OCI-LY1 (cell line): ENCODE measurements at regions not wholly inside any gene's neighbourhood (a gene's known extent, or its start where the extent isn't known, plus 50 kb on each side); places are given as distances from the start of the nearest gene placed in this dataset.

Source experiments
- H2AFZ ChIP-seq: fragments of 200-600 bp; sonication (generic), shearing (Covaris generic); 2 replicates; pipeline ENCODE4 v1.6.0; 2014; ENCODE audit warnings: antibody characterized with exemption, mild to moderate bottlenecking, low read length
- H3F3A ChIP-seq: fragments of 200-600 bp; sonication (generic), shearing (Covaris generic); 2 replicates; pipeline ENCODE4 v1.6.0; 2014; ENCODE audit warnings: mild to moderate bottlenecking, antibody characterized with exemption, low read length, moderate library complexity; ENCODE audit not compliant: insufficient read depth
- H3K27ac ChIP-seq: fragments of 200-600 bp; sonication (generic); 2 replicates; pipeline ENCODE4 v1.5.1; 2014; ENCODE audit warnings: low read length, mixed run types, mild to moderate bottlenecking, low read depth; ENCODE audit not compliant: poor library complexity, severe bottlenecking
- H3K27me3 ChIP-seq: fragments of 200-600 bp; sonication (generic); 2 replicates; pipeline ENCODE4 v1.6.0; 2014; ENCODE audit warnings: antibody characterized with exemption, mild to moderate bottlenecking, low read length, moderate library complexity; ENCODE audit not compliant: insufficient read depth
- H3K36me3 ChIP-seq: fragments of 200-600 bp; sonication (generic); 2 replicates; pipeline ENCODE4 v1.6.1; 2014; ENCODE audit warnings: mild to moderate bottlenecking, antibody characterized with exemption, low read length, moderate library complexity, mixed read lengths; ENCODE audit not compliant: insufficient read depth
- H3K4me1 ChIP-seq: fragments of 200-600 bp; sonication (generic); 2 replicates; pipeline ENCODE4 v1.5.1; 2014; ENCODE audit warnings: mild to moderate bottlenecking, low read length, moderate library complexity; ENCODE audit not compliant: insufficient read depth, severe bottlenecking
- H3K4me2 ChIP-seq: fragments of 200-600 bp; sonication (generic), shearing (Covaris generic); 2 replicates; pipeline ENCODE4 v1.6.1; 2014; ENCODE audit warnings: low read length
- H3K4me3 ChIP-seq: fragments of 200-600 bp; sonication (generic); 2 replicates; pipeline ENCODE4 v1.5.1; 2014; ENCODE audit warnings: low read length, low read depth, mild to moderate bottlenecking, mixed read lengths; ENCODE audit not compliant: poor library complexity, severe bottlenecking
- H3K79me2 ChIP-seq: fragments of 200-600 bp; shearing (Covaris generic); 2 replicates; pipeline ENCODE4 v1.6.1; 2016; ENCODE audit warnings: mixed run types, low read length, mixed read lengths; ENCODE audit not compliant: insufficient read depth
- H3K9ac ChIP-seq: fragments of 200-600 bp; sonication (generic), shearing (Covaris generic); 2 replicates; pipeline ENCODE4 v1.6.1; 2014; ENCODE audit warnings: mild to moderate bottlenecking, low read length, mixed read lengths
- H3K9me2 ChIP-seq: fragments of 200-600 bp; sonication (generic), shearing (Covaris generic); 2 replicates; pipeline ENCODE4 v1.6.1; 2014; ENCODE audit warnings: low read depth, mild to moderate bottlenecking, low read length, mixed read lengths
- H3K9me3 ChIP-seq: fragments of 200-600 bp; shearing (Covaris generic); 2 replicates; pipeline ENCODE4 v1.6.1; 2014; ENCODE audit warnings: low read length, mixed read lengths
- H4K20me1 ChIP-seq: fragments of 200-600 bp; sonication (generic), shearing (Covaris generic); 2 replicates; pipeline ENCODE4 v1.6.0; 2016; ENCODE audit warnings: mild to moderate bottlenecking, low read length; ENCODE audit not compliant: insufficient read depth
- EZH2 ChIP-seq: fragments of 200-600 bp; sonication (generic), shearing (Covaris generic); IDR thresholded peaks from 2 replicates; pipeline ENCODE4 v1.8.0; 2017; ENCODE audit warnings: borderline replicate concordance, mixed run types, mild to moderate bottlenecking, antibody characterized with exemption, low read length, moderate library complexity, mixed read lengths
- TF ChIP-seq, protein P1 (sequence below): fragments of 200-600 bp; sonication (generic), shearing (Covaris generic); IDR thresholded peaks from 2 replicates; pipeline ENCODE4 v1.5.1; 2017; ENCODE audit warnings: mild to moderate bottlenecking, antibody characterized with exemption, low read length, moderate library complexity, mixed read lengths

DNA sequence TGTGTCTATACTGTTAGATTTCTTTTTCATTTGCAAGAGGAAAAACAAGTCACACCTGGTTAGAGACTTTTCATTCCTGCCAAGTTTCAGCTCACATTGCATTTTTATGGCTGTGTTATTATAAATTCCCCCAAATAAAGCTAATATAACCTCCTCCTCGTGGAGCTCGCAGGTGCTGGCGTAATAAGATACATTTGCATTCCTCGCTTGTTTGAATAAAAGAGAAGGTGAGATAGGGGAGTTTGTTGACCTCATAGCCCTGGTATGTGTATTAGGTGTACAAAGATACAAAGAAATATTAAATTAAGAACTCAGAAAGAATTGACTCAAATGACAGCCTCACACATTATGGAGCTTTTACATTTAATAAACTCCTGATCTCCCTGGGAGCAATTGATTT lies 257.7 kb upstream of the SP8 start:
- Histone ChIP-seq H4K20me1 (no peaks in the 10 kb centered on the region), H3K27me3 (no peaks in the 10 kb centered on the region), H3K9me3 (no peaks in the 10 kb centered on the region), H3K9ac (no peak overlapping the region), H3K9me2 (no peaks in the 10 kb centered on the region), H3K36me3 (no peaks in the 10 kb centered on the region), H2AFZ (no peak overlapping the region), H3K4me1 (no peaks in the 10 kb centered on the region), H3K79me2 (no peaks in the 10 kb centered on the region), H3K4me2 (no peak overlapping the region), H3F3A (no peaks in the 10 kb centered on the region), H3K27ac (no peak overlapping the region), H3K4me3 (no peak overlapping the region)
- TF ChIP-seq EZH2: no peak
- TF ChIP-seq, protein P1, sequence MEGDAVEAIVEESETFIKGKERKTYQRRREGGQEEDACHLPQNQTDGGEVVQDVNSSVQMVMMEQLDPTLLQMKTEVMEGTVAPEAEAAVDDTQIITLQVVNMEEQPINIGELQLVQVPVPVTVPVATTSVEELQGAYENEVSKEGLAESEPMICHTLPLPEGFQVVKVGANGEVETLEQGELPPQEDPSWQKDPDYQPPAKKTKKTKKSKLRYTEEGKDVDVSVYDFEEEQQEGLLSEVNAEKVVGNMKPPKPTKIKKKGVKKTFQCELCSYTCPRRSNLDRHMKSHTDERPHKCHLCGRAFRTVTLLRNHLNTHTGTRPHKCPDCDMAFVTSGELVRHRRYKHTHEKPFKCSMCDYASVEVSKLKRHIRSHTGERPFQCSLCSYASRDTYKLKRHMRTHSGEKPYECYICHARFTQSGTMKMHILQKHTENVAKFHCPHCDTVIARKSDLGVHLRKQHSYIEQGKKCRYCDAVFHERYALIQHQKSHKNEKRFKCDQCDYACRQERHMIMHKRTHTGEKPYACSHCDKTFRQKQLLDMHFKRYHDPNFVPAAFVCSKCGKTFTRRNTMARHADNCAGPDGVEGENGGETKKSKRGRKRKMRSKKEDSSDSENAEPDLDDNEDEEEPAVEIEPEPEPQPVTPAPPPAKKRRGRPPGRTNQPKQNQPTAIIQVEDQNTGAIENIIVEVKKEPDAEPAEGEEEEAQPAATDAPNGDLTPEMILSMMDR: no peak

DNA sequence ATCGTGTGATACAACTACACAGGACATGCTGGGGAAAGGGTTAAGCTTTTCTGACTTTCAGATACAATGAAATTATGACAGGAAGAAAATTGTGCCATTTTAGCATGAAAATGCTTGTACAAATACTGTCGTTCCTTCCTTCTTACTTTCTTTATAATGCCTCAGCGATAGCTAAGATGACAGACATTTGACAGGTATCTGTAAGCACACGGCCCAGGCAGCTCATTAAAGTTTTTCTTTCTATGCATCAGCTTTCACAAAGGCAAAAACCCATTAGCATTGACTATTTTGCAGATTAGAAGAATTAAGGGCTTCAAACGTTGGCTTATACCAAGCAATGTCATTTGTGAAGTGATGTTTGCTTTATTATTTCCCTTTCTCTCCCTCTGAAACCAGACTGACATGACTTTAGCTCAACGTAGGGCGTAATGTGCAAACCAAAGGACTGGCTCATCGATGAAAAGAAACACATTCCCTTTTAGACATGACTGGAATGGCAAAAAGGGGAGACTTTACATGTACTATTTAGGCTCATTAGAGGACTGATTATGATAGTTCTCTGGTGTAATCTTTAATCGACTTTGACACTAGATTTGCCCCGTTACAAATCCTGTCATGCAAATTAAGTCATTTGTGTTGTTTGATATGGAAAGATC lies 258.4 kb upstream of the SP8 start:
- Histone ChIP-seq H3K4me3 (no peak overlapping the region), H3F3A (no peaks in the 10 kb centered on the region), H3K79me2 (no peaks in the 10 kb centered on the region), H4K20me1 (no peaks in the 10 kb centered on the region), H3K4me2 (no peak overlapping the region), H3K27me3 (no peaks in the 10 kb centered on the region), H3K36me3 (no peaks in the 10 kb centered on the region), H3K27ac (no peak overlapping the region), H3K9me2 (no peaks in the 10 kb centered on the region), H3K4me1 (no peaks in the 10 kb centered on the region), H2AFZ (no peak overlapping the region), H3K9me3 (no peaks in the 10 kb centered on the region), H3K9ac (no peak overlapping the region)
- TF ChIP-seq, protein P1: no peak

DNA sequence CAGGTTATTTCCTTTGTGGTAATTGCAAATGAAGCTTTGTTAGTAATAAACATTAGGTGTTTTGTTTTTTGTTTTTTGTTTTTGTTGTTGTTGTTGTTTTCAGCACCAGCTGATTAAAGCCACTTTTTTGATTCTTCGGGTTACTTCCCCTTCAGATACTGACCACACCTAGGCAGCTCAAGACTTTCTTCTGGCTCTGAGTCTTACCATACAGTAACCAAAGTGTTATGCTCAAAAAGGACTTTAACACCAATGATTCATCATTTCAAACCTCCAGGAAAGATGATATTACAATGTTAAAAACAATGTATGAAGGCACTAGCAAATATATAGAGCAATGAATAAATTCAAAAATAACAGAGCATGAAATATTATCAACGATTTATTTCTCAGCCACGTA lies 265.2 kb upstream of the SP8 start:
- Histone ChIP-seq H3K9me3 (no peaks in the 10 kb centered on the region), H4K20me1 (no peaks in the 10 kb centered on the region), H3K79me2 (no peaks in the 10 kb centered on the region), H2AFZ (no peak overlapping the region), H3K4me1 (no peaks in the 10 kb centered on the region), H3K36me3 (no peaks in the 10 kb centered on the region), H3K4me3 (no peak overlapping the region), H3F3A (no peaks in the 10 kb centered on the region), H3K4me2 (no peak overlapping the region), H3K9me2 (no peaks in the 10 kb centered on the region), H3K27ac (no peak overlapping the region), H3K9ac (no peak overlapping the region), H3K27me3 (no peaks in the 10 kb centered on the region)
- TF ChIP-seq, protein P1: no peak
- no peak for TF ChIP-seq EZH2
